SK-N-SH (cell line): ENCODE measurements at regions not wholly inside any gene's neighbourhood (a gene's known extent, or its start where the extent isn't known, plus 50 kb on each side); places are given as distances from the start of the nearest gene placed in this dataset.

ENCODE experiments used
- CTCF ChIA-PET: fragments of 300-600, 350-600 bp; formaldehyde crosslinking; extraction: SDS; loops from one replicate; lab custom pipeline; 2021; lab: Yijun Ruan, JAX
- POLR2A ChIA-PET: fragments of 350-600 bp; sonication (Branson Sonifier 250); formaldehyde crosslinking; extraction: SDS; loops from one replicate; lab custom pipeline; 2020; ENCODE audit warnings: antibody characterized with exemption, inconsistent platforms; lab: Yijun Ruan, JAX
- DNase-seq: peaks from one replicate; pipeline ENCODE4 v3.0.0; 2012
- H2AFZ ChIP-seq: fragments of 200-600 bp; sonication (generic); 2 replicates; pipeline ENCODE4 v1.8.1; 2016; ENCODE audit warnings: antibody characterized with exemption, mild to moderate bottlenecking, low read depth
- H3F3A ChIP-seq: fragments of 200-600 bp; sonication (generic); replicated peaks from 2 replicates; pipeline ENCODE3; 2016; ENCODE audit warnings: antibody characterized with exemption, mild to moderate bottlenecking; ENCODE audit not compliant: insufficient read depth
- H3K27ac ChIP-seq, 2 experiments: fragments of 200-500 bp in 1 of 2; fragments of 200-600 bp in 1 of 2; sonication (Bioruptor generic) in 1 of 2; sonication (generic), shearing (Covaris generic) in 1 of 2; 2 replicates each; pipeline versions ENCODE4 v1.5.1 to v1.6.1; 2014 to 2016; ENCODE audit warnings: low read depth in 2 of 2, inconsistent platforms in 1 of 2, low read length in 1 of 2, mild to moderate bottlenecking in 1 of 2, mixed read lengths in 1 of 2
- H3K27me3 ChIP-seq: fragments of 200-600 bp; sonication (generic), shearing (Covaris generic); 2 replicates; pipeline ENCODE4 v1.6.1; 2016; ENCODE audit warnings: mixed run types; ENCODE audit not compliant: insufficient read depth
- H3K36me3 ChIP-seq, 2 experiments: fragments of 200-500 bp in 1 of 2; fragments of 200-600 bp in 1 of 2; sonication (Bioruptor generic) in 1 of 2; sonication (generic) in 1 of 2; replicated peaks in 1 of 2; 2 replicates each; pipeline versions ENCODE3 to v1.5.1; 2014 to 2016; ENCODE audit warnings: low read length in 1 of 2, mild to moderate bottlenecking in 1 of 2; ENCODE audit not compliant: insufficient read depth in 2 of 2, control insufficient read depth in 1 of 2
- H3K4me1 ChIP-seq, 2 experiments: fragments of 200-500 bp in 1 of 2; fragments of 200-600 bp in 1 of 2; sonication (Bioruptor generic) in 1 of 2; sonication (generic), shearing (Covaris generic) in 1 of 2; 2 replicates each; pipeline versions ENCODE4 v1.5.1 to v1.6.1; 2014 to 2016; ENCODE audit warnings: low read depth in 1 of 2, low read length in 1 of 2, mixed run types in 1 of 2; ENCODE audit not compliant: insufficient read depth in 2 of 2, control insufficient read depth in 1 of 2
- H3K4me2 ChIP-seq: fragments of 200-600 bp; sonication (generic), shearing (Covaris generic); 2 replicates; pipeline ENCODE4 v1.6.1; 2017; ENCODE audit warnings: mixed run types
- H3K4me3 ChIP-seq, 2 experiments: fragments of 200-500 bp in 1 of 2; fragments of 200-600 bp in 1 of 2; sonication (Bioruptor generic) in 1 of 2; sonication (generic), shearing (Covaris generic) in 1 of 2; 2 replicates each; pipeline versions ENCODE4 v1.5.1 to v1.8.1; 2014 to 2016; ENCODE audit warnings: low read depth in 2 of 2, inconsistent platforms in 1 of 2, low read length in 1 of 2, mild to moderate bottlenecking in 1 of 2, mixed read lengths in 1 of 2, moderate library complexity in 1 of 2
- H3K79me2 ChIP-seq: fragments of 200-600 bp; sonication (generic); 2 replicates; pipeline ENCODE4 v1.8.1; 2017; ENCODE audit warnings: mild to moderate bottlenecking; ENCODE audit not compliant: insufficient read depth
- H3K9ac ChIP-seq: fragments of 200-600 bp; sonication (generic); 2 replicates; pipeline ENCODE4 v1.6.1; 2017; ENCODE audit warnings: mixed run types
- H3K9me2 ChIP-seq: fragments of 200-600 bp; sonication (generic); 2 replicates; pipeline ENCODE4 v1.6.1; 2017; ENCODE audit warnings: mixed run types
- H3K9me3 ChIP-seq: fragments of 200-600 bp; sonication (generic); 2 replicates; pipeline ENCODE4 v1.6.1; 2017; ENCODE audit warnings: mixed run types, mild to moderate bottlenecking, moderate library complexity
- H4K20me1 ChIP-seq: fragments of 200-600 bp; sonication (generic); 2 replicates; pipeline ENCODE4 v1.6.1; 2017; ENCODE audit warnings: mild to moderate bottlenecking, mixed run types; ENCODE audit not compliant: insufficient read depth
- FOSL2 ChIP-seq: IDR thresholded peaks from 2 replicates; pipeline ENCODE4 v1.4.0; 2012; ENCODE audit warnings: low read depth, mild to moderate bottlenecking, moderate library complexity, borderline replicate concordance
- FOXJ3 ChIP-seq: sonication (generic); formaldehyde crosslinking; IDR thresholded peaks from 2 replicates; pipeline ENCODE4 v1.5.1; 2020; ENCODE audit warnings: mild to moderate bottlenecking, missing genetic modification reagents
- FOXM1 ChIP-seq: IDR thresholded peaks from 2 replicates; pipeline ENCODE4 v1.4.0; 2012; ENCODE audit warnings: low read depth, mild to moderate bottlenecking
- GABPA ChIP-seq: IDR thresholded peaks from 2 replicates; pipeline ENCODE4 v1.4.0; 2012; ENCODE audit warnings: low read depth, mild to moderate bottlenecking
- JUND ChIP-seq: IDR thresholded peaks from 2 replicates; pipeline ENCODE4 v1.4.0; 2012
- MEF2A ChIP-seq: IDR thresholded peaks from 2 replicates; pipeline ENCODE4 v1.4.0; 2012; ENCODE audit warnings: low read depth, borderline replicate concordance
- MXI1 ChIP-seq: IDR thresholded peaks from 2 replicates; pipeline ENCODE4 v1.6.1; 2012; ENCODE audit warnings: mild to moderate bottlenecking, low read depth, low read length, improper control_type of control experiment
- NFIC ChIP-seq: IDR thresholded peaks from 2 replicates; pipeline ENCODE4 v1.4.0; 2012; ENCODE audit warnings: borderline replicate concordance
- NRF1 ChIP-seq: IDR thresholded peaks from 2 replicates; pipeline ENCODE4 v1.6.1; 2012; ENCODE audit warnings: low read depth, mild to moderate bottlenecking, low read length
- POLR2AphosphoS5 ChIP-seq: IDR thresholded peaks from 2 replicates; pipeline ENCODE4 v1.6.1; 2012; ENCODE audit warnings: low read depth, low read length
- RAD21 ChIP-seq: IDR thresholded peaks from 2 replicates; pipeline ENCODE4 v1.6.1; 2012; ENCODE audit warnings: mild to moderate bottlenecking, low read length
- RFX5 ChIP-seq: IDR thresholded peaks from 2 replicates; pipeline ENCODE4 v1.6.1; 2012; ENCODE audit warnings: mild to moderate bottlenecking, improper control_type of control experiment, low read length
- RXRA ChIP-seq: IDR thresholded peaks from 2 replicates; pipeline ENCODE4 v1.4.0; 2012; ENCODE audit warnings: low read depth, mild to moderate bottlenecking, borderline replicate concordance
- SMC3 ChIP-seq: IDR thresholded peaks from 2 replicates; pipeline ENCODE4 v1.6.1; 2012; ENCODE audit warnings: low read depth, low read length, improper control_type of control experiment
- TAF1 ChIP-seq: IDR thresholded peaks from 2 replicates; pipeline ENCODE4 v1.6.1; 2012; ENCODE audit warnings: low read depth, mild to moderate bottlenecking, low read length, moderate library complexity, borderline replicate concordance
- TCF12 ChIP-seq: IDR thresholded peaks from 2 replicates; pipeline ENCODE4 v1.4.0; 2012
- TEAD4 ChIP-seq: IDR thresholded peaks from 2 replicates; pipeline ENCODE4 v1.4.0; 2012; ENCODE audit warnings: mild to moderate bottlenecking, borderline replicate concordance; ENCODE audit not compliant: insufficient read depth
- YY1 ChIP-seq: IDR thresholded peaks from 2 replicates; pipeline ENCODE4 v1.4.0; 2012; ENCODE audit warnings: low read depth, mild to moderate bottlenecking
- WGBS: methylation state at CpG from one replicate; pipeline ENCODE4 v1.1.6; 2017; ENCODE audit warnings: low lambda C conversion rate; 5-methylcytosine and 5-hydroxymethylcytosine counted together
- TF ChIP-seq, protein P1 (sequence below): fragments of 150-350 bp; IDR thresholded peaks from 2 replicates; pipeline ENCODE4 v1.6.1; 2016; ENCODE audit warnings: mild to moderate bottlenecking, low read depth, low read length
- TF ChIP-seq, protein P2 (sequence below): IDR thresholded peaks from 2 replicates; pipeline ENCODE4 v1.4.0; 2012; ENCODE audit warnings: low read depth, borderline replicate concordance
- TF ChIP-seq, protein P3 (sequence below): IDR thresholded peaks from 2 replicates; pipeline ENCODE4 v1.4.0; 2012; ENCODE audit warnings: low read depth, borderline replicate concordance
- TF ChIP-seq, protein P4 (sequence below): IDR thresholded peaks from 2 replicates; pipeline ENCODE4 v1.4.0; 2012; ENCODE audit warnings: low read depth
- TF ChIP-seq, protein P5 (sequence below): IDR thresholded peaks from 2 replicates; pipeline ENCODE4; 2012

DNA sequence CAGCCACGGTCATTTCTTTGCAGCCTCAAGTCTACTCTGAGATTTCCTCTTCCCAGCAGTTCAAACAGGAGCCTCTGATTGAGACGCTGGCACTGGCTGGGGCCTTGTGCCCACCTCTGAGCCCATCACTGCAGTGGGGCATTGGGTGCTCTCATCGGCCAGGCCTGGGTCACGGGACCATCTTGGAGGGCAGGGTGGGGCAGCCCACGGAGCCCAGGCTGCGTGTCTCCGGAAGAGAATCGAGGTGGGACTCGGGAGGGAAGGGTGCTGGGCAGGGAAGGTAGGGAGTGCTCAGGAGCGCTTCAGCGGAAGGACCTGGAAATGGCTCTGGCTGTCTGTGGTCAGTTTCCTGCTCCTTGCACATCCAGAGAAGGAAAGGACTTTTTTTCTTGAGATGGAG lies 82.4 kb downstream of the RTP5 start:
- no peak overlapping the region for H2AFZ ChIP-seq
- H3K4me2 ChIP-seq, result no peak overlapping the region
- no peaks in the 10 kb centered on the region for H3K9me2 ChIP-seq
- H3K79me2 ChIP-seq, result no peaks in the 10 kb centered on the region
- WGBS, result 79% methylated on average over 9 of the region's 11 CpGs
- TF ChIP-seq RFX5 (no peak), FOSL2 (no peak), TCF12 (no peak), MXI1 (no peak), YY1 (no peak), FOXJ3 (CRISPR knock-in tag) (no peak), POLR2AphosphoS5 (no peak), TAF1 (no peak), FOXM1 (no peak), NRF1 (no peak)
- TF ChIP-seq, protein P1, sequence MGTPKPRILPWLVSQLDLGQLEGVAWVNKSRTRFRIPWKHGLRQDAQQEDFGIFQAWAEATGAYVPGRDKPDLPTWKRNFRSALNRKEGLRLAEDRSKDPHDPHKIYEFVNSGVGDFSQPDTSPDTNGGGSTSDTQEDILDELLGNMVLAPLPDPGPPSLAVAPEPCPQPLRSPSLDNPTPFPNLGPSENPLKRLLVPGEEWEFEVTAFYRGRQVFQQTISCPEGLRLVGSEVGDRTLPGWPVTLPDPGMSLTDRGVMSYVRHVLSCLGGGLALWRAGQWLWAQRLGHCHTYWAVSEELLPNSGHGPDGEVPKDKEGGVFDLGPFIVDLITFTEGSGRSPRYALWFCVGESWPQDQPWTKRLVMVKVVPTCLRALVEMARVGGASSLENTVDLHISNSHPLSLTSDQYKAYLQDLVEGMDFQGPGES, result no peak
- TF ChIP-seq, protein P2, sequence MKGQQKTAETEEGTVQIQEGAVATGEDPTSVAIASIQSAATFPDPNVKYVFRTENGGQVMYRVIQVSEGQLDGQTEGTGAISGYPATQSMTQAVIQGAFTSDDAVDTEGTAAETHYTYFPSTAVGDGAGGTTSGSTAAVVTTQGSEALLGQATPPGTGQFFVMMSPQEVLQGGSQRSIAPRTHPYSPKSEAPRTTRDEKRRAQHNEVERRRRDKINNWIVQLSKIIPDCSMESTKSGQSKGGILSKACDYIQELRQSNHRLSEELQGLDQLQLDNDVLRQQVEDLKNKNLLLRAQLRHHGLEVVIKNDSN, result no peak
- TF ChIP-seq, protein P3, sequence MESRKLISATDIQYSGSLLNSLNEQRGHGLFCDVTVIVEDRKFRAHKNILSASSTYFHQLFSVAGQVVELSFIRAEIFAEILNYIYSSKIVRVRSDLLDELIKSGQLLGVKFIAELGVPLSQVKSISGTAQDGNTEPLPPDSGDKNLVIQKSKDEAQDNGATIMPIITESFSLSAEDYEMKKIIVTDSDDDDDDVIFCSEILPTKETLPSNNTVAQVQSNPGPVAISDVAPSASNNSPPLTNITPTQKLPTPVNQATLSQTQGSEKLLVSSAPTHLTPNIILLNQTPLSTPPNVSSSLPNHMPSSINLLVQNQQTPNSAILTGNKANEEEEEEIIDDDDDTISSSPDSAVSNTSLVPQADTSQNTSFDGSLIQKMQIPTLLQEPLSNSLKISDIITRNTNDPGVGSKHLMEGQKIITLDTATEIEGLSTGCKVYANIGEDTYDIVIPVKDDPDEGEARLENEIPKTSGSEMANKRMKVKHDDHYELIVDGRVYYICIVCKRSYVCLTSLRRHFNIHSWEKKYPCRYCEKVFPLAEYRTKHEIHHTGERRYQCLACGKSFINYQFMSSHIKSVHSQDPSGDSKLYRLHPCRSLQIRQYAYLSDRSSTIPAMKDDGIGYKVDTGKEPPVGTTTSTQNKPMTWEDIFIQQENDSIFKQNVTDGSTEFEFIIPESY, result no peak
- TF ChIP-seq, protein P4, sequence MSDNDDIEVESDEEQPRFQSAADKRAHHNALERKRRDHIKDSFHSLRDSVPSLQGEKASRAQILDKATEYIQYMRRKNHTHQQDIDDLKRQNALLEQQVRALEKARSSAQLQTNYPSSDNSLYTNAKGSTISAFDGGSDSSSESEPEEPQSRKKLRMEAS, result no peak
- no peaks in the 10 kb centered on the region for H3K27me3 ChIP-seq
- no peaks in the 10 kb centered on the region for H3K36me3 ChIP-seq
- H3K4me3 ChIP-seq, result no peak overlapping the region
- no peak for DNase-seq
- no peak overlapping the region for H3K27ac ChIP-seq
- H3K4me1 ChIP-seq, result peaks cover 0 to 4% of the 10 kb centered on the region in 2 experiments; a peak in 1 of 4 replicates
- H3F3A ChIP-seq, result no peaks in the 10 kb centered on the region
- no peaks in the 10 kb centered on the region for H4K20me1 ChIP-seq
- CTCF ChIA-PET, result interaction anchor here (1.8 kb wide), 2 partner anchors 12 to 28 kb away, joined by 4 to 9 read pairs; no protein-coding TSS in a partner anchor
- H3K9ac ChIP-seq, result no peak overlapping the region
- POLR2A ChIA-PET, result no interaction called here
- H3K9me3 ChIP-seq, result no peaks in the 10 kb centered on the region

DNA sequence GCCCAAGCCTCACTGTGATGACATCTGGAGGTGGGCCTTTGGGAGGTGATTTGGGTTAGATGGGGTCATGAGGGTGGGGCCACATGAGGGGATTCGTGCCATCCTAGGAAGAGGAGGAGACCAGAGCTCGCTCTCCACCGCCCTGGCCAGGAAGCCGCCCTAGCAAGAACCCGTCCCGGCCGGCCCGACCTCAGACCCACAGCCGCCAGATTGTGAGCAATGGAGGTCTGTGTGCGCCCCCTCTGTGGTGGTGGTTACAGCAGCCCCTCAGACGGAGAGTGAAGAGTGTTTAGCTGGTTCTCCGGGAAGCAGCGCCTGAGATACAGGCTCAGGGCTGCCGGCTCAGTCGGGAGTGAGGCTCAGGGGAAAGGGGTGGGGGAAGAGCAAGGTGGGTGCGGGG lies 83.3 kb downstream of the RTP5 start:
- H3K9me3 ChIP-seq, result no peaks in the 10 kb centered on the region
- H3F3A ChIP-seq, result no peaks in the 10 kb centered on the region
- H3K27ac ChIP-seq, result no peak overlapping the region
- no peak for TF ChIP-seq NFIC
- TF ChIP-seq GABPA, result no peak
- TF ChIP-seq MEF2A, result no peak
- no peak for TF ChIP-seq TAF1
- TF ChIP-seq, protein P5, sequence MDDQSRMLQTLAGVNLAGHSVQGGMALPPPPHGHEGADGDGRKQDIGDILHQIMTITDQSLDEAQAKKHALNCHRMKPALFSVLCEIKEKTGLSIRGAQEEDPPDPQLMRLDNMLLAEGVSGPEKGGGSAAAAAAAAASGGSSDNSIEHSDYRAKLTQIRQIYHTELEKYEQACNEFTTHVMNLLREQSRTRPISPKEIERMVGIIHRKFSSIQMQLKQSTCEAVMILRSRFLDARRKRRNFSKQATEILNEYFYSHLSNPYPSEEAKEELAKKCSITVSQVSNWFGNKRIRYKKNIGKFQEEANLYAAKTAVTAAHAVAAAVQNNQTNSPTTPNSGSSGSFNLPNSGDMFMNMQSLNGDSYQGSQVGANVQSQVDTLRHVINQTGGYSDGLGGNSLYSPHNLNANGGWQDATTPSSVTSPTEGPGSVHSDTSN, result no peak
- TF ChIP-seq YY1, result no peak
- no peak for TF ChIP-seq RXRA
- TF ChIP-seq JUND, result no peak
- no peak for TF ChIP-seq MXI1
- TF ChIP-seq NRF1, result no peak
- no peak for TF ChIP-seq TEAD4
- TF ChIP-seq TCF12, result no peak
- no peak for TF ChIP-seq FOSL2
- no peak for TF ChIP-seq SMC3
- no peak for TF ChIP-seq RAD21
- no peaks in the 10 kb centered on the region for H3K27me3 ChIP-seq
- no peak overlapping the region for H3K4me2 ChIP-seq
- 79% methylated on average over 8 of the region's 16 CpGs for WGBS
- H3K4me3 ChIP-seq, result no peak overlapping the region
- no peak overlapping the region for H2AFZ ChIP-seq
- no peak overlapping the region for H3K9ac ChIP-seq
- H3K4me1 ChIP-seq, result peaks cover 0 to 4% of the 10 kb centered on the region in 2 experiments; a peak in 1 of 4 replicates
- no peaks in the 10 kb centered on the region for H3K9me2 ChIP-seq
- no peak for DNase-seq
- CTCF ChIA-PET, result interaction anchor here (1.9 kb wide), 1 partner anchor 13 kb away, joined by 6 read pairs; no protein-coding TSS in a partner anchor
- H3K36me3 ChIP-seq, result no peaks in the 10 kb centered on the region
- no peaks in the 10 kb centered on the region for H3K79me2 ChIP-seq
- POLR2A ChIA-PET, result no interaction called here
- H4K20me1 ChIP-seq, result no peaks in the 10 kb centered on the region
